Uterus (tissue), 3 donors: ENCODE measurements at regions not wholly inside any gene's neighbourhood (a gene's known extent, or its start where the extent isn't known, plus 50 kb on each side); places are given as distances from the start of the nearest gene placed in this dataset.

Source experiments
- DNase-seq, 2 donors: peaks; one replicate each; pipeline ENCODE4 v3.0.0-alpha.2; 2019 to 2020
- H3K27ac ChIP-seq, 2 donors: fragments of 200-600 bp; sonication (generic); 1 replicate in 1 of 2; 2 replicates in 1 of 2; pipeline ENCODE4 v1.5.1; 2016 to 2018
- H3K27me3 ChIP-seq, 2 donors: fragments of 200-600 bp; sonication (generic); one replicate each; pipeline ENCODE4 v1.5.1; 2018 to 2019; ENCODE audit warnings: control low read depth in 1 of 2
- H3K36me3 ChIP-seq, 2 donors: fragments of 200-600 bp; sonication (generic); one replicate each; pipeline ENCODE4 v1.5.1; 2019; ENCODE audit warnings: control low read depth in 1 of 2
- H3K4me1 ChIP-seq, 2 donors: fragments of 200-600 bp; sonication (generic); one replicate each; pipeline ENCODE4 v1.5.1; 2018 to 2019; ENCODE audit warnings: control low read depth in 1 of 2
- H3K4me3 ChIP-seq, 2 donors: fragments of 200-600 bp; sonication (generic); 1 replicate in 1 of 2; 2 replicates in 1 of 2; pipeline ENCODE4 v1.5.1; 2018 to 2019; ENCODE audit warnings: mild to moderate bottlenecking in 1 of 2
- H3K9me3 ChIP-seq, 2 donors: fragments of 200-600 bp; sonication (generic); one replicate each; pipeline ENCODE4 v1.5.1; 2019; ENCODE audit warnings: control low read depth in 1 of 2
- CTCF ChIP-seq, 4 experiments: fragments of 200-600 bp in 2 of 4; fragments of 450-650 bp in 2 of 4; sonication (generic) in 2 of 4; IDR thresholded peaks; one replicate each; pipeline ENCODE4 v1.5.1; 2016 to 2019; ENCODE audit warnings: antibody characterized with exemption in 4 of 4, mild to moderate bottlenecking in 2 of 4, moderate library complexity in 1 of 4
- POLR2A ChIP-seq, 2 donors: fragments of 450-650 bp; IDR thresholded peaks; one replicate each; pipeline ENCODE4 v1.6.1; 2016; ENCODE audit warnings: antibody characterized with exemption in 2 of 2, mild to moderate bottlenecking in 1 of 2, moderate library complexity in 1 of 2
- intact Hi-C: fragments of 100-400 bp; cut with DNase I; formaldehyde crosslinking; loops from one replicate; pipeline ENCODE4 v1.15.1; 2023; ENCODE audit warnings: low total_unique reads
- donor health status: DM: yes; HTN: yes; CAD: no.

GRCh38 chr5:4780633-4781032 lies 359.5 kb upstream of the ADAMTS16 start:
- TF ChIP-seq POLR2A (IDR thresholded peaks at IDR 0.05) (no peak), CTCF (IDR thresholded peaks at IDR 0.05) (no peak)
- Histone ChIP-seq H3K4me1 (no peaks in the 10 kb centered on the region), H3K4me3 (no peak overlapping the region), H3K36me3 (no peaks in the 10 kb centered on the region), H3K27ac (no peak overlapping the region), H3K9me3 (no peaks in the 10 kb centered on the region), H3K27me3 (no peaks in the 10 kb centered on the region)
- intact Hi-C loops, result no loop called here
- no peak for DNase-seq

- DNase-seq, result no peak
- TF ChIP-seq POLR2A (IDR thresholded peaks at IDR 0.05), result no peak
- TF ChIP-seq CTCF (IDR thresholded peaks at IDR 0.05), result no peak
These were observed 358.8 kb upstream of the ADAMTS16 start for GRCh38 chr5:4781299-4781698.

GRCh38 chr5:4785971-4786370 lies 354.2 kb upstream of the ADAMTS16 start:
- Histone ChIP-seq H3K36me3 (no peaks in the 10 kb centered on the region), H3K27ac (no peak overlapping the region), H3K4me1 (no peaks in the 10 kb centered on the region), H3K27me3 (no peaks in the 10 kb centered on the region), H3K4me3 (no peak overlapping the region), H3K9me3 (no peaks in the 10 kb centered on the region)
- intact Hi-C loops, result no loop called here
- no peak for DNase-seq
- TF ChIP-seq CTCF (IDR thresholded peaks at IDR 0.05), result no peak
- no peak for TF ChIP-seq POLR2A (IDR thresholded peaks at IDR 0.05)

More at GRCh38 chr5:4781299-4781698, 358.8 kb upstream of the ADAMTS16 start:
- no peaks in the 10 kb centered on the region for H3K27me3 ChIP-seq
- no peak overlapping the region for H3K27ac ChIP-seq
- no peaks in the 10 kb centered on the region for H3K36me3 ChIP-seq
- intact Hi-C loops, result no loop called here
- H3K4me3 ChIP-seq, result no peak overlapping the region
- H3K9me3 ChIP-seq, result no peaks in the 10 kb centered on the region
- H3K4me1 ChIP-seq, result no peaks in the 10 kb centered on the region

GRCh38 chr5:4797445-4797844 lies 342.7 kb upstream of the ADAMTS16 start:
- no peak for TF ChIP-seq POLR2A (IDR thresholded peaks at IDR 0.05)
- no peak for TF ChIP-seq CTCF (IDR thresholded peaks at IDR 0.05)
- no peaks in the 10 kb centered on the region for H3K9me3 ChIP-seq
- H3K4me1 ChIP-seq, result no peaks in the 10 kb centered on the region
- no peaks in the 10 kb centered on the region for H3K27me3 ChIP-seq
- no peak overlapping the region for H3K27ac ChIP-seq
- no peaks in the 10 kb centered on the region for H3K36me3 ChIP-seq
- intact Hi-C loops, result no loop called here
- DNase-seq, result no peak
- H3K4me3 ChIP-seq, result no peak overlapping the region

- DNase-seq, result no peak
- H3K27ac ChIP-seq, result no peak overlapping the region
- H3K4me3 ChIP-seq, result no peak overlapping the region
- TF ChIP-seq POLR2A (IDR thresholded peaks at IDR 0.05), result no peak
- TF ChIP-seq CTCF (IDR thresholded peaks at IDR 0.05), result no peak
- intact Hi-C loops, result no loop called here
- H3K27me3 ChIP-seq, result no peaks in the 10 kb centered on the region
- H3K36me3 ChIP-seq, result no peaks in the 10 kb centered on the region
- no peaks in the 10 kb centered on the region for H3K9me3 ChIP-seq
- no peaks in the 10 kb centered on the region for H3K4me1 ChIP-seq
These were observed 338.1 kb upstream of the ADAMTS16 start for GRCh38 chr5:4802044-4802443.
